Stimulated activated CD8-positive, alpha-beta memory T cell treated with anti-CD3 and anti-CD28 coated beads, Interleukin-2, amount 100 ng/mL, for 1 hour (primary cell): ENCODE measurements at regions not wholly inside any gene's neighbourhood (a gene's known extent, or its start where the extent isn't known, plus 50 kb on each side); places are given as distances from the start of the nearest gene placed in this dataset.

ENCODE experiments used
- DNase-seq, 2 donors: peaks; one replicate each; pipeline ENCODE4 v3.0.0-alpha.2; 2020; ENCODE audit warnings: low read depth in 2 of 2

DNA sequence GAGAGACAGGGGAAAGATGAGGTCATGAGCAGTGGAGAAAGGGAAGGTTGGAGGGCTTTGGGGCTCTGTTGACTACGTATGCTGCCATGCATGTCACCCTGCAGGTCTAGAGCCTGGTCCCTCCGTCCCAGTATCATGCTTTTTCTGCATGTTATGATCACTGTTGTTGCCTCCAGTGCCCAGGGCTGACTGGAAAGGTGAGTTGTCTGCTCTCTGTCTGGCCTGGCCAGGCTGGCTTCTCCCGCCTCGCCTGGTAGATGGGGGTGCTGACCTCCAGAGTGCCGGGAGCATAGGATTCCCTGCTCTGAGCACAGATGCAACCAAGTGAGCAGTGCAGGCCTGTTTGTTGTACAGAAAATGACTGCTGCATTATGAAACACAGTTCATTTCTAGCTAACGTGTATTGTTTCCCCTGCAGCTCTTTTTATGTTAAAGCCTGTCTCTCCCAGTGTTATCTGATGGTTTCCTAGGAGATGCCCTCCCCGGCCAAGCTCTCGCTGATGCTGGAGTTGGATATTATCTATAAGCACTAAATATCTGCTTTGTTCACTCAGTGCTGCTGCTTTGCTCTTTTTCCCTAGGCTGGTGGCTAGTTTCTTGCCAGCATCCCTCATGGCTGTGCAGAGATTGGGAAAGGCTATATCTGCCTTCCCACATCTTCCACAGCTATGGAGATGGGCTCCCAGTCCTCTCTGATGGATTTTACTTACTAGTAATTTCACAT, 158.2 kb downstream of the TDRD15 start:
- no peak for DNase-seq

DNA sequence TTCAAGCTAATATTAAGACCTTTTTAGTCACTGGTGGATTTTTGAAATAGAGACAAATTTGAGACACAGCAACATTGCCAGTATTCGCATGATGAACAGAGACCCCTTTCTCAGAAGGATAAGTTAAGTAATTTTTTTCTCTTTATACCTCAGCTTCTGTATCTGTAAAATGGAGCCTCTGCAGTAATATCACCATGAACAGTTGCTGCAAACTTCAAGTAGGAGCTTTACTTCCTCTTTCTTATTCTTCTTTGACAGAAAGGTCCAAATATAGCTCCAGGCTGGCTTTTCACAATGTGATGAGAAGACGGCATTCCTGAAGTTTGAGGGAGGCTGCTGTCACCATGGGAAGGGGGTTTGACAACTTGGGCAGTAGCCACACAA, 158.7 kb downstream of the TDRD15 start:
- DNase-seq = no peak

DNA sequence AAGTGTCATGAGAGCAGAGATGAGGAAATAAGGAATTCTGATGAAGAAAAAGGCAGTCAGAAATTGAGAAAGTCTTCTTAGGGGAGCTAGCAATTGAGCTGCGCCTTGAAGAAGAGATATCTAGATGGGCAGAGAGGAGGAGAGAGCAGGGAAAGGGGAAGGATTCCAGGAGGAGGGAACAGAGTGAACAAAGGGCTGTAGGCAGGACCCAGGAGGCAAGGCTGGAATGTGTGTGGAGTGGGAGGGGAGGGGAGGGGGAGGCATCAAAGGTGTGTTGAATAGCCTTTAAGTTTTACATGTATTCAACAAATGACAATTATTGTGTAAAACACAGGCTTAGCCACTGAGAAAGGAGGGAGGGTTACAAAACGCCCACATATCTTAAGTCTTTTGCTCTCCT, 164.5 kb downstream of the TDRD15 start:
- no peak for DNase-seq

DNA sequence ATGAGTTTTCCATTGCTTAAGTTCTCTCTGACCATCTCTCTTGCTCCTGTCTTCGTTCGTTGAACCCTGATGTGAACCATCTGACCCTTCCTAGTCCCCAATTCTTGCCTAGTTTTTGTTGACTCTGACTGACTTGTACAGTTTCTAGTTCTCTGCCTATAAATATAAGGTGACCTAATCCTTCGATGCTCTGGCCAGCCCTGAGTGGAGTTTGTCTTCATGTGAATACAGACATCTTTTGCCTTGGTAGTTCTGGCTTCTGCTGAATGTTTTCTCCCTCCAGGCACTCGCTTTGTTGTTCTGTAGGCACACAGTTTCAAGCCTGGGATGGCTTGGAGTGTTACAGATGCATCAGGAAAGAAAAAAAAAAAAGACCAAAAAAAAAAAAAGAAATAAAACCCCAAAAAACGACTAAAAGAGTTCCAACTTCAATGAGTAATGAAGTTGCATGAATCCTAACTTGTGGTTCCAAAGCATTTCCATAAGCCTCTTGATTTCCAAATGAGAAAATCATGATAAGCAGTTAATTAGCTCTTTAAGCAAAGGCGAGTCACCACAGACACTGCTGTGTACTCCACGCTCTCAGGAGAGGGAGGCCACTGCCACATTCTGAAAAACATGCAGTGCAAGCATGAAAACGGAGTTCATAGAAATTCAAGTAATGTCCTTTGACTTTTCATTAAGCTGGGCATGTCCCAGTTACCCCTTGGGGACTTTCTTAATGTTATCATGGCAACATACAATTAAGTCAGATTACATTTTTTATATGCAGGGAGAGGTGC, 165.2 kb downstream of the TDRD15 start:
- no peak for DNase-seq

DNA sequence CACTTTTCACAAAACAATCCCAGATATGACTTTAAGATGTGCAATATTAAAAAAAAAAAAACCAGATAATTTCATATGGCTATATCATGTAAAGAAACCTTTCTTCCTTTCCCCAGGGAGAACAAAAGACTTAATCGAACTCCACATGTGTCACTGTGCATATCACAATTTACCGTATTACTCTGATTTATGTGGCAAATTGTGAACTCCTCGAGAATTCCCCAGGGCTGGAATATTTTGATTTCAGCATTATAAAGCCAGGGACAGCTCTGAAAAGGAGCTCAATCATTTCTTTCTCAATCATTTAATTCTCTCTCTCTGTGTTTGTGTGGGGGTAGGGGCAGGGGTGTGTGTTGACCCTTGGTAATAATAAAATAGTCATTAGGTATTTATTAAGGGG, 165.8 kb downstream of the TDRD15 start:
- DNase-seq = no peak

DNA sequence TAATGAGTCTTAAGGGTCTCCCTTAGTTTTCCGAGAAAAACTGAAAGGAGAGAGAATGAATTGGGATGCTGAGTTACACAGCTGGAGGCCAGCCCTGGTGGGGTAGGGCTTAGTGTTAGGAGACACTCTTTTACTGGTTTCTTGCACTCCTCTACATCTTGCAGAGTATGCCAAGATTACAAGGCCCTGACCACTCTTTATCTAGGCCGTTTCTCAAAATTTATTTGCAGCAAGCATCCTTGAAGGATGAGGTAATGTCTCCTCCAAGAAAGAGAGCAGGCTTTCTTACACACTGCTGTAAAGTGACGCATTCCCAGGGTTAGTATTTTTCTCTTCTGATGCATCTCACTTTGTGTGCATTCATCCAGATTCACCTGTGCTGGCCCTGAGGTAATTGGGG, 166.2 kb downstream of the TDRD15 start:
- no peak for DNase-seq

DNA sequence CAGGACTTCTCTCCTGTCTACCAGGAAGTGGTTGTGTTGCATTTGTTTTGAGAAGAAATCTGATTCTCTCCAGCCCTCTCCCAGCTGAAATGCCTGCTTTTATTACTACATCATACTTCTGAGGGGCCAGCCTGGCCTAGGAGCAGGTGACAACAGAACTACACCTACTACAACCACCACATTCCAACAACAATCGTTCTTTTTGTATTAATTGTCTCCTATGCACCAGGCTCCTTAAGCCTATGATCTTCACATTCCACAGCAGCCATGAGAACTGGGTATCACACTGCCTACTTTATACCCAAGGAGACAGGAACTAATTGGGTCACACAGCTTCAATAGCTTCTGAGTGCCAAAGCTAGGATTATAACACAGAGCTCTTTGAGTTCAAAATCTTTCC, 167.7 kb downstream of the TDRD15 start:
- no peak for DNase-seq

DNA sequence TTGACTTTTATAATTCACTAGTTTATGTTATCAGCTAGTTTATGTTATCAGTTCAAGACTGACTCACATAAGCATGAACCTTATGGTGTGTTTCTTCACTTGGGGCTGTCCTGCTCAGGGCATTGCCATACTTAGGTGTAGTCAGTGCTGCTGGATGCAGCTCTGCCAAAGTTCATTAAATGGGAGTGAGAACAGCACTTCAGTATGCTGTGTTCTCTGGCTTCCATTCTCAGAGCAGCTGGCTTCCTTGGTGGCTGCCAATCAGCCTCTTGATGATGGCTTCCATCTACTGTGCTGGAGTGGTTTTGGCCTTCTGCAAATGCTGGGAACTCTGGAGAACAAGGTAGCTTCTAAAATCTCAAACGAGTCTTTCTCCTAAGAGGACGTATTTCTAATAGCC, 170.7 kb downstream of the TDRD15 start:
- no peak for DNase-seq

DNA sequence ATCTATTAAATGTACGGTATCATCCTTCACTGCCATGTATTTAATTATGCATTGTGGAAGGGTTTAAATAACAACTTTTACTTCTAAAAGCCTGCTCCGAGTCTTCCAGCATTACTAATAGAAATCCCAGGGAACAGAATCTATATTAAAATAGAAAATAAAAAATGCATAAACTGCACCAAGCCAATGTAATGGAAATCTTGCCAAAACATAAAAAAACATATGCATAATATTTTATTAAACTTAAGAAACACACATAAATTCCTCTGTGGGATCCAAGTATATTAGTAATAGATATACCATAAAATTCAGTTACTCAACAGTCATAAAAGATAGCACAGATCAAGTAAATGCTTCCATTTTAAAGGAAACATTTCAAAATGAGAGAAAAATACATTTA, 175.6 kb downstream of the TDRD15 start:
- DNase-seq = no peak

DNA sequence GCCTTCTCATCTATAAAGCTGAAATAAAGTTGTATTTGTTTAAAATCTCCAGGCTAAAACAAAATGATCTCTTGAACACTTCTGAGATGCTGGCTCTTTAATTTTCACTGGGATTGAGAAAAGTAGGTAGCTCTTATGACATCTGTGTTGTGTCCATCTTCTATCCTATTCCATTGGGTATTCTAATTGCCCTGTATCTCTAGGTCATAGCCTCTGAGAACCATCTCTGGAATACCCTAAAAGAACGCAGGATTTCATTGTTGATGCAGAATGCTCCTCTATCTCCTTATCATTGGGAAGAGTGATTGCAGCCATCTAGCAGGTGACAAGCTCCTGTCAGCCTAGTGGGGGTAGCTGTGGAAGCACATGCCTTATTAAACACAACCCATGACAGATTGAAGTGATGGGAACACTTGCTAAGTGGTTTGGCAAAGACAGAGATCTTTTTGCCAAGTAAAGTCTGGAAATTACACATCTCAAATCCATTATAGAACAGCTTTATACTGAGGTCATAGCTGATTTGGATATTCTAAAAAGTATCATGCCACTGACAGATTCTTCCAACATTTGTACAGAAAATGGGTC, 178.2 kb downstream of the TDRD15 start:
- no peak for DNase-seq

DNA sequence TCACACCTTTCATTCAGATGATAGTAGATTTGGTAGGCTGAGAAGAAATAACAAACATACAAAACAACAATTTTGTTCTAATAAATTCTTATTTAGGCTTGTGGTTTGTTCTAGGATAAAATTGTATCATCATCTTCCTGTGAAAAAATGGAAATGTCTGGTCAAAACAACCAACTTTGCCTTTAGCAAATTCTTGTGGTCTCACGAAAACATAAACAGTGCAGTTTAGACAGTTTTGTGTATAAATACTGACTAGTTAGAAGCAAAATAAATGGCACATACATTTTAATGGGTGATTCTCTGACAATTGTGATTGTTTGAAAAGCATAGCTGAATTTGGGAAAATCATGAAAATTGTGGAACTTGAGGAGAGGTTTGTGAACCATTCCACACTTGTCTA, 180.1 kb downstream of the TDRD15 start:
- DNase-seq = no peak

DNA sequence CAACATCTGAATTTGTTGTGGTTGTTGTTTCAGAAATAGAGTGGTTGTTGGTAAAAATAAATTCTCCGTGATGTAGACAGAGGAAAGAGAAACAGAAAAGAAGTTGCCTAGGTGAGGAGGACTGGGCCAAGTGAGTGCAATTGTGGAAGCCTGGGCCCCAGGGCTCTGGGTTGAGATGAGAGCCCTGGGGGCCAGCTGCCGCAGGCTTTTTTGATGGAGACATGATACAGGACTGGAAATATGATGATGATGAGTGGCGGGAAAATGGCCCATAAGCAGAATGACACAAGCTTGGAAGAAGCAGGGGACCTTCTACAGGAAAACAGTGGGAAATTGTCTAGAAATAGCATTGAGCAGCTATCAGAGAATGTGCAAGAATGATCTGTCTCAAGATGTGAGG, 181.8 kb downstream of the TDRD15 start:
- DNase-seq = no peak

DNA sequence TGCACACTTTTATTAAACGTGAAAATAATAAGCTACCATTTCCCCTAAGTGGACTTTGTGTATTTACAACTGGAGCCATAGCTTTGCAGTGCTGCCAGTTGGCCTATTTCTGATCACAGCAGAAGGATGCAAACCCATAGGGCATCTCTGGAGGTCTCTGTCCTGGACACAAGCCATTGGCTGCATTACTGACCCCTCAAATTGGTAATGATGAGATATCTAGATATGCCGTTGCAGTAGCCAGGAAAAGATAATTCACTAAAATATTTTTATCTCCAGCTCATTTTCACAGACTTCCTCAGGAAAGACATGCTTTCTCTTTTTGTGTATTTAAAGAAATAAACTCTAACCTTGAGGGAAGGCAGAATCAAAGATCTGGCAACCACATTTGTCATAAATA, 182.5 kb downstream of the TDRD15 start:
- no peak for DNase-seq

DNA sequence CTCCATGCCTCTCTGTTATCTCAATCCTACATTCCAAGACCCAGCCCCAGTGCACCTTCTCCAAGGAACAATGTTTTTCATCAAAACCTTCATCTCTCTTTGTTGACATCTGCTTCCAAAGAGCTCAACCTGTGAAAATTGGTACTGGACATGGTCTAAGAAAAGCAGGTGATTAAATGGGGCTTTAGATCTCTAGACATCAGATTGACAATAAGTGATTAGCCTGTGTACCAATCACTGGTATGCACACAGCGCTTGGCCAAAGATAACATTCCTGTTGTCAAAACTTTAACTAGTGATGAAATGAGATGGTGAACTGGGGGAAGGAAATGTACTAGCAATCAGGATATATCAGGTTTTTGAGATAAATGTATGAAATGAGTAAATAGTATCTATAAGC, 183.3 kb downstream of the TDRD15 start:
- DNase-seq = no peak

DNA sequence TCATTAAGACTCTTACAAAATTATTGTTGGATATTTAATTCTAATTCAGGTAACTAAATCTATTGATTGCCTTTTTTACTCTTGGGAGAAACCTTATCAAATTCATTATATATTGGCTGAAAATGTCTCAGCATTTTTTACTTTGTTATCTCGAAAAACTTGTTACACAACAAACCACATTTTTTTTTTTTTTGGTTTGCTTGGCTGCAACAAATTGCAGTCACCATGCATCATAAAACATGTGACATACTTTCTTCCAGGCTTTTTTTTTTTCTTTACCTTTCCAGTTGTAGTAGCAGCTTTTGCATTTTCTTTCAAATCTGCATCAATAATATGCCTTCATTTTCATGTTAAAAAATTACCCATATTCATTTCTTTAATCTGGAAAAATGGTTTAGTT, 186.7 kb downstream of the TDRD15 start:
- no peak for DNase-seq

DNA sequence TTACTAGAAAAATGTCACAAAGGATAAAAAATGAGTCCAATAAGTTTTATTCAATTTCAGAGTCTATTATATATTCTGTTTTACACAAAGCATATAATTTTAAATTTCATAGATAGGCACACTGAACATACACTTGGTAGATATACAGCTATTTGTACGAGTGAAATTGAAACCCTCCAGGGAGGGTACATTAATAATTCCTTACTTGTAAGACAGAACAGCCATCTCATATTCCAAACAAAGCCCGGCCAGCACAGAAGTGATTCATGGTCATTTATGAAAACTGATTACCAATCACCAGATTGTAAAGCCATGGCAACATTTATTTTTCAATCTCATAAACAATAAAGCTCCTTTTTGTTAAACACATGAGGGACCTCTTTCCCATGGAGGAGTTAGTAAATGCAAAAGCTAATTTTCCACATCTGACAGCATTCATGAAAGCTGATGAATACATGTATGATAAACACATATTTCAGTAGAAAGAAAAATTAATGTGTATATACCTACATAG, 190.6 kb downstream of the TDRD15 start:
- no peak for DNase-seq

DNA sequence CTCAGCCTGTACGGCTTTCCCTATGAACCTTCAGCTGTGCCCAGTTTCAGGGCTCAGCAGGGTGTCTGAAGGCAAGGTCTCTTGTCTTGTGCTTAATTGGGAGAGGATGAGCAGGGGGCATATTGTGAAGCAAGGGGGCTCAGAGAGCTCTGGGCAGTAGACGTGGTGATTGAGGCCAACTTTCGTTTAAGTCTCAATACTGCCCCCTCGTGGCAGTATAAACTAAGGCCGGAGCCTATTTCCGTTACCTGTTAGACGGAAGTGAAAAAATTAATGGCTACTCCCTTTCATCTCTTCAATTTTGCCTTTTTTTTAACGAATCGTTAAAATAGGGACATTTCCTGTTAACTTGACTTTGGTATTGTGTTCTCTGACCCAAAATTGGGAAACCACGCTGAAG, 193.4 kb downstream of the TDRD15 start:
- DNase-seq = no peak

DNA sequence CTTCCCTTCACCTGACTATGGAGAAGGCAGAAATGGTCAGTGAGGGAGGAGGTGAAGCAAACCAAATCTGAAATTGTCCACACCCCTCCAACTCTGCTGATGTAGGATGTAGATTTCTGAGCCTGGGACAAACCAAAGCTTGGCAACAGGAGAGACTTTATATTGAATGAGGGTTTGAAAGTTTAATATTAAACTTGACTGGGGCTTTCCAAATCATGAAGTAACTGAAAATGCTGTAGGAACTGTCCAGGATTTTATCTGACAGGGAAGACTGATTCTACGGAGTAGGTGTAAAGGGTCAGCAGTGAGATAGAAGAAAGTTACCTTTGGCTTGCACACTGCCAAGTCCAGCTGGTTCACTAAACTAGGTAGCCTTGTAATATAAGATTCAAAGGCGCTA, 194.5 kb downstream of the TDRD15 start:
- DNase-seq = no peak

DNA sequence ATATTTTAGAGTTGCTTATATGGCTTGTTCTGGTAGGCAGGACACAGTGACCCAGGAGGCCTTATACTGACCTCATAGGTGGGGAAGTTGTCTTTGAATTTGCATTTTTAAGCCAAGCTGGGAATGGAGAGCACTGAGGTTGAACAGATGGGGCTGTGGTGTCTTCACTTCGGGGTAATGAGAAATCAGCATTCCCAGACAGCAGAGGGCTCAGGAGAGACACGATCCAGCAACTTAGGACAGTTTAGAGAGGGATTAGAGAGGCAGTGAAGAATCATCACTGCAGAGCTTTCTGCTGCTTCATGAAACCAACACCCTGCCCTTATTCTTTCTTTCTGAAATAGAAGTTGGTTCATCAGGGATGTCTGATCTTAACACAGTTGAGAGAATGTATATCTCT, 202.4 kb downstream of the TDRD15 start:
- DNase-seq = no peak

DNA sequence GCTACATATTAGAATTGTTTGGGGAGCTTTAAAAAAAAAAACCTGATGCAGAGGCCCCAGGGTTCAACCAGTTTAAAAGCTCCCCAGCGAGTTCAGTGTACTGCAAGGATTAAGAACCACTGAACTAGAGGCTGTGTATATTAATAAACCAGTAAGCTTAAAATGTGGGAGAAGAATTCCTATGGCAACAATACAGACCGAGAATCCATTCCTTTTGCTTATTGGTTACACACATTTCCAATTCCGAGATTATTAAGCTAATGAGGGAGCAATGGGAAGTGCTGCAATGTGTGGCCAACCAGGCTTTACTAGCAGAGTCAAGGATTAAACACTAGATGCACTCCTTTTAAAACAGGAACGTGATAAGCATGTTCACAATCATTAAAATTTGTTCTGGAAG, 204.4 kb downstream of the TDRD15 start:
- DNase-seq = no peak

DNA sequence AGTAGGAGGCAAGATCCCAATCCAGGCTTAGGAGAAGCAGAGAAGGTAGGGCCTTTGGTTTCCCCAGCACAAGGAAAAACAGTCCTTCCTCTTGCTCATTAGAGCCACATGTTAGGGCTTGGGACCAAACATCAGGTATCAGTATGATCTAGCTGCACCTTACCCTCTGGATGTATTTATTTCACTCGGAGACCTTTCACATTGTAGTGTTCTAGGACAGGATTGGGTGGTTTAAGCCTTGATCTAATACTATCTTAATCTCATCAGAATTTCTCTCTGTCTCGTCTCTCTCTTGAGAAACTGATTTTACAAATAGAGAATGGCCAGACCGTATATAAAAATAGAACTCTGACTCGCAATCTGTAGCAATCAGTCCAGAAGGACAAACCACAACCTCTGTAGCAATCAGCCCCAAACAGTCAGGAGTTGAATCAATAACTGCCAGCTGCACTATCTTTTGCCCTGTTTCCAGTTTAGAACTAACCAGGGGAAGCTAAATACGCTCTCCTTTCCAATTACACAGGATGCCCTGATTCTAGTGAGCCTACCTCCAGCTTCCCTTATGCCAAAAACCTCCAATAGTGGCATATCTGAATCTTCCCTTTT, 207.1 kb downstream of the TDRD15 start:
- no peak for DNase-seq

DNA sequence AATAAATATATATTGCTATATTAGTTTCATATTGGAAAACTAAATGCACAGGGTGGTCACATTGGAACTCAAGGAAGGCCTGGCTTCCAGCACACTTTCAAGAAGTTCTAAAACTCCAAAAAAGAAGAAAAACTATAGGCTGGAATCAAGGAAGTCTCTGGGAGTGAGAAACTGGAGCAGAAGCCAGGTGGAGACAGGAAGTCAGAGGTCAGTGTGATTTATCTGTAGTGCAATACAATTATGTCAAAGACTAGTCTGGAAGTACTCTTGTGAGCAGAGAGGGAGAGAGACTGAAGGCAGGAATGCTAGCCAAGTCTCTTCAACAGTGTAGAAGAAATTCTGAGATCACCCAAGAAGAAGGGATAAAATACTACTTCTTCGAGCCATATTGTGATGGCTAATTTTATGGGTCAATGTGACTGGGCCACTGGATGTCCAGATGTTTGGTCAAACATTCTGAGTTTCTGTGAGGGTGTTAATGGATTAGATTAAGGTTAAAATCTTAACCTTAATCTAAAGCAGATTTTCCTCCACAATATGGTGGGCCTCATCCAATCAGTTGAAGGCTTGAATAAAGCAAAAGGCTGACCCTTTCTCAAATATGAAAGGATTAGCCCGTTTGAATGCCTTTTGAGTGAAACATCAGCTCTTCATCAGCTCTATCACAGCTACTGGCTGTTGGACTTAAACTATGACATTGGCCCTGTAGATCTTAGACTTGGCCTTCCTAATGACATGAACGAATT, 208.0 kb downstream of the TDRD15 start:
- DNase-seq = no peak
